Breast epithelium (tissue), 3 donors: ENCODE measurements at regions not wholly inside any gene's neighbourhood (a gene's known extent, or its start where the extent isn't known, plus 50 kb on each side); places are given as distances from the start of the nearest gene placed in this dataset.

Experiments used
- CTCF ChIP-seq, 3 donors: fragments of 450-650 bp; IDR thresholded peaks; one replicate each; pipeline ENCODE4 v1.5.1; 2016 to 2017; ENCODE audit warnings: antibody characterized with exemption in 3 of 3, mild to moderate bottlenecking in 3 of 3, moderate library complexity in 3 of 3
- POLR2A ChIP-seq: fragments of 450-650 bp; IDR thresholded peaks from one replicate; pipeline ENCODE4 v1.6.1; 2016; ENCODE audit warnings: antibody characterized with exemption, mild to moderate bottlenecking, moderate library complexity

- no peak for TF ChIP-seq CTCF (IDR thresholded peaks at IDR 0.05)
- no peak for TF ChIP-seq POLR2A
These were observed 653.7 kb downstream of the CCDC171 start for GRCh38 chr9:16206518-16206917.
